Left lung (tissue), 4 donors: ENCODE measurements at regions not wholly inside any gene's neighbourhood (a gene's known extent, or its start where the extent isn't known, plus 50 kb on each side); places are given as distances from the start of the nearest gene placed in this dataset.

Source experiments
- ATAC-seq: fragments of 200-7000 bp; cut with Tn5 transposase; one replicate; pipeline ENCODE4 v1.9.1; 2020; ENCODE audit warnings: moderate library complexity
- DNase-seq, 4 donors: peaks; one replicate each; pipeline ENCODE4 v3.0.0-alpha.2; 2013 to 2020
- H3K27ac ChIP-seq, 2 donors: fragments of 200-600 bp; sonication (generic) in 1 of 2; one replicate each; pipeline versions ENCODE4 v1.5.0 to v1.8.0; 2020 to 2021
- H3K27me3 ChIP-seq, 2 donors: fragments of 200-600 bp; sonication (generic) in 1 of 2; one replicate each; pipeline versions ENCODE4 v1.5.0 to v1.8.0; 2020 to 2021
- H3K36me3 ChIP-seq, 2 donors: fragments of 200-600 bp; sonication (generic) in 1 of 2; one replicate each; pipeline versions ENCODE4 v1.5.0 to v1.8.0; 2020 to 2021
- H3K4me1 ChIP-seq, 2 donors: fragments of 200-600 bp; one replicate each; pipeline ENCODE4 v1.8.0; 2021
- H3K4me3 ChIP-seq, 2 donors: fragments of 200-600 bp; sonication (generic) in 1 of 2; one replicate each; pipeline versions ENCODE4 v1.5.0 to v1.8.0; 2020 to 2021; ENCODE audit warnings: mild to moderate bottlenecking in 1 of 2
- H3K9me3 ChIP-seq, 2 donors: fragments of 200-600 bp; sonication (generic) in 1 of 2; one replicate each; pipeline versions ENCODE4 v1.5.0 to v1.8.0; 2020 to 2021
- CTCF ChIP-seq, 2 donors: fragments of 200-600 bp; sonication (generic) in 1 of 2; IDR thresholded peaks; one replicate each; pipeline versions ENCODE4 v1.5.0 to v1.8.0; 2021; ENCODE audit warnings: antibody characterized with exemption in 2 of 2
- intact Hi-C, 2 donors: fragments of 100-400 bp; cut with DNase I; formaldehyde crosslinking; loops; one replicate each; pipeline versions ENCODE4 v1.11.2 to v1.14.2; 2022
- donor health status: DM: no; HTN: yes; CAD: no.
- donor health status: DM: no; HTN: no; CAD: no.

GRCh38 chr14:87450193-87450592 is 542.8 kb downstream of the GALC start:
- Histone ChIP-seq H3K27me3 (no peaks in the 10 kb centered on the region), H3K4me3 (no peak overlapping the region), H3K27ac (no peak overlapping the region), H3K9me3 (peaks cover 0 to 3% of the 10 kb centered on the region in 2 donors), H3K4me1 (no peaks in the 10 kb centered on the region), H3K36me3 (no peaks in the 10 kb centered on the region)
- TF ChIP-seq CTCF (IDR thresholded peaks at IDR 0.05) = no peak
- intact Hi-C loops = no loop called here
- ATAC-seq (no peak), DNase-seq (no peak)

GRCh38 chr14:87449016-87449415 is 544.0 kb downstream of the GALC start:
- H3K27me3 ChIP-seq = no peaks in the 10 kb centered on the region
- H3K9me3 ChIP-seq = peaks cover 0 to 3% of the 10 kb centered on the region in 2 donors
- no peak overlapping the region for H3K4me3 ChIP-seq
- H3K27ac ChIP-seq = no peak overlapping the region
- no peak for TF ChIP-seq CTCF (IDR thresholded peaks at IDR 0.05)
- H3K36me3 ChIP-seq = no peaks in the 10 kb centered on the region
- H3K4me1 ChIP-seq = no peaks in the 10 kb centered on the region
- ATAC-seq (no peak), DNase-seq (no peak)
- intact Hi-C loops = no loop called here

- no peaks in the 10 kb centered on the region for H3K27me3 ChIP-seq
- TF ChIP-seq CTCF (IDR thresholded peaks at IDR 0.05) = no peak
- no peaks in the 10 kb centered on the region for H3K4me1 ChIP-seq
- no peak for ATAC-seq
- no peak overlapping the region for H3K27ac ChIP-seq
- DNase-seq = no peak
- H3K36me3 ChIP-seq = no peaks in the 10 kb centered on the region
- no peak overlapping the region for H3K4me3 ChIP-seq
- peaks cover 0 to under 1% of the 10 kb centered on the region in 2 donors for H3K9me3 ChIP-seq
- intact Hi-C loops = no loop called here
These were observed 549.2 kb downstream of the GALC start for GRCh38 chr14:87443787-87444186.

GRCh38 chr14:87443039-87443438 is 549.9 kb downstream of the GALC start:
- ATAC-seq (no peak), DNase-seq (no peak)
- no peak overlapping the region for H3K4me3 ChIP-seq
- no peaks in the 10 kb centered on the region for H3K36me3 ChIP-seq
- TF ChIP-seq CTCF (IDR thresholded peaks at IDR 0.05) = no peak
- no peaks in the 10 kb centered on the region for H3K9me3 ChIP-seq
- intact Hi-C loops = no loop called here
- no peaks in the 10 kb centered on the region for H3K27me3 ChIP-seq
- H3K4me1 ChIP-seq = no peaks in the 10 kb centered on the region
- no peak overlapping the region for H3K27ac ChIP-seq

GRCh38 chr14:87437158-87437557 is 555.8 kb downstream of the GALC start:
- intact Hi-C loops = no loop called here
- no peak for TF ChIP-seq CTCF (IDR thresholded peaks at IDR 0.05)
- Histone ChIP-seq H3K9me3 (no peaks in the 10 kb centered on the region), H3K27ac (no peak overlapping the region), H3K4me1 (no peaks in the 10 kb centered on the region), H3K27me3 (no peaks in the 10 kb centered on the region), H3K4me3 (no peak overlapping the region), H3K36me3 (no peaks in the 10 kb centered on the region)
- ATAC-seq (no peak), DNase-seq (no peak)
